GM18867 (cell line): ENCODE measurements at regions not wholly inside any gene's neighbourhood (a gene's known extent, or its start where the extent isn't known, plus 50 kb on each side); places are given as distances from the start of the nearest gene placed in this dataset.
"Not testable (repeated sequence)": the region's sequence is repeated elsewhere in the genome, so short reads cannot be mapped to it uniquely, and the experiment has no call there.

ENCODE experiments used
- ATAC-seq: cut with Tn5 transposase; IDR thresholded peaks from one replicate; pipeline ENCODE4 v1.9.1; 2021; ENCODE audit warnings: mild to moderate bottlenecking, moderate library complexity; ENCODE audit not compliant: unreplicated experiment

DNA sequence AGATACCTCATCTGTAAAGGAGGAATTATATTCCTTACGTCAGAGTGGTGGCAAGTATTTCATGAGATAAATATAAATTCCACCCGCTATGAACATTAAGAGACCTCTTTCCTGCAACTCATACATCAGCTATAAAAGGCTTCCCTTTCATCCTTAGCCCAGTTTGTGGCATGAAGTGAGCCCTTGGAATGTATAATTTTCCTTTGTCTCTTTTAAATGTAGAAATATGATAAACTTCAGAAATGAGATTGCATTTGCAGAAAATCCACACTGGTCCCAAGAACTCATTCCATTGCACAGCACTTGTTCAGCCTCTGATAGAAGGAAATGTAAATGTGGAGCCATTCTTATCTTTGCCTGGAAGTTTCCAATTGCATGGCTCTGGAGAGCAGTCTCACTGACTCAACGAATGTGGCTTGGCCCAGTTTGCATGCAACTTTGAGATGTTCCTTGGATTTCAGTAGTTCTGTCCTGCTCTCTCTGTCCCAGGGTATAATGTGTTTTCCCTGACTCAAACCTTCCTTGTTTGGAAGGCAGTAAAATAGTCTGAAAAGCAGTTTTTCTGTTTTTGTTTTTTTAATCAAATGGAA, 746.4 kb downstream of the CDH11 start:
- no peak for ATAC-seq

DNA sequence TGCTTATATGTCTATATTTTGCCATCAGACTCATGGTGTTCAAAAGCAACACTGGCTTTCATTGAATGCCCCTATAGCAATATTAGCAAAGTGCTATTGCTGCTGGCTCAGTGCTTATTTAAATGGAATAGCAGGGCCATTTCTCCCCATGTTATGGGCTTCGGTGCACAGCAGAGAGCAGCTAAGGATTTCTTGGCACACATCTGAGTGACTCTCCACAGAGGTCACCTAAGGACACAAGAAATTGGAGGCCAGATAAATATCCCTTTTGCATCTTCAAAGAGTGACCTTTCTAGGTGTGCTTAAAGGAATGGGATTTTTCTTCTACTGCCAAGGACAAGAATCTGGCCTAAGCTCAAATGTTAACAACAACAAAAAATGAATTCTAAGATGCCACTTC, 751.8 kb downstream of the CDH11 start:
- no peak for ATAC-seq

DNA sequence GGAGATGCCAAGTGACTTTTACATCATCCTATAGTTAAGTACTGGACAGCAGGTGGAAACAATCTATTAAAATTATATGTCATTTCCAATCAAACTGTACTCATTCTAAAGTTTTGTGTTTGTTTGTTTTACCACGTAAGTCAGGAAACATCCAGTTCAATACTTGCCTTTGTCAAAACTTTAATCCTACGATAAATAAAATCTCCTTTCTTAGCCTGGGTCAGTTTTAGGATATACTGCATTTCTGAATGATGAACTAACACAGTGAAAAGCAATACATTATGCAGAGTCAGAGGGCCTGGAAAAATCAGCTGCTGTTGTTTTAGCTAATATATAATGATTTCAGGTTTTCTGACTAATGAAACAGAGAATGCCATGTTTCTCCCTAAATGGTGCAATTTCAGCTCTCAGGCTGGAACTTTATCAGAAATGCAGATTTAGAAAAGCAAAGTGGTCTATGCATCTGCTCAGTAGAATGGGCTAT, 756.4 kb downstream of the CDH11 start:
- ATAC-seq: no peak

DNA sequence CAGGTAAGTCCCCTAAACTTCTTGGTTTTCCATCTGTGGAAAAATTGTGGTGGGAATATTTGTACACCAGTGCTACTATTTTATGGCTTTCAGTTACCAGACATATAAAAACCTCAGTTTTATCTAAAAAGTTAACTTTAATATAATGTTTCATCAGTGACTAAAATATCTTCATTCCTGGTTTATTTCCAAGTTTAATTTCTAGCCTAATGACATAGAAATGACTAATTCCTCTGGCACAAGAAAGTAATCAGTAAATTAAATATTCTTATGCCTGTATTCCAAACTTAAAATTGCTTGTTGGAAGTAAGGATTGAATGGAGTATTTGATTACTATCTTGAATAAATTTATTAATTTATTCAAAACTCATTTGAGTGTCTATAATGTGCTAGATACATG, 757.0 kb downstream of the CDH11 start:
- ATAC-seq: no peak

DNA sequence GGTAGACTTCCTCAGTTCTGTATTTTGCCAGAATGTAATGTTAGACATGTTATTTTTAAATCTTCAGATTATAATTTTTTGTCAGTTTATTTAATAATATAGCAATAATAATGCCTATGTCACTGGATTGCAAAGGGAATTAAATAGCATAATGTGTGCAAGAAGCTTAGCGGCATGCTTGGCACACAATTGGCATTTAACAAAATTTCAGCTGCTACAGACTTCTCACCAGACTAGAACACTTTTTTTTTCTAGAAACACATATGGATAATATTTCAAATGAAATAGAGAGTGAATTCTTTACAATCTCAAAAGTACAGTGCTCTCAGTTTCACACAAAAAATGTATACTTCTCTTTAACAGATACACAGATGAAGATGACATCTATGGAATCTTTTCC, 757.4 kb downstream of the CDH11 start:
- ATAC-seq: no peak

DNA sequence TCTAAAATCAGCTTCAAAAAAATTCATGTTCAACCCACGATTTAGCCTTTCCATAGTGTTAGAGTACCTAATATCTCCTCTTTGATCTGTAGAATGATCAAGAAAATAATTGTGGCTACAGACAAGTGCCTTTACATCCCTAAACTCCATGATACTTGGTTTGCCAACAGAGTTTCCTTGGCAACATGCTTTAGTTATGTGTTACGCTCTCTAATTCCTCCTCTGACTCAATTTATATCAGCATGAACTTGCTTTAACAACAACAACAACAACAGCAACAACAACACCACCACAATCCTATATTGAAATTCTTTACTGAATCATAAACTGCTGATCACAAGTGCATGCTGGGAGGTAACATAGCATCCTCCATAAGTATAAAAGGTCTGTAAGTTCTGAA, 757.8 kb downstream of the CDH11 start:
- no peak for ATAC-seq

DNA sequence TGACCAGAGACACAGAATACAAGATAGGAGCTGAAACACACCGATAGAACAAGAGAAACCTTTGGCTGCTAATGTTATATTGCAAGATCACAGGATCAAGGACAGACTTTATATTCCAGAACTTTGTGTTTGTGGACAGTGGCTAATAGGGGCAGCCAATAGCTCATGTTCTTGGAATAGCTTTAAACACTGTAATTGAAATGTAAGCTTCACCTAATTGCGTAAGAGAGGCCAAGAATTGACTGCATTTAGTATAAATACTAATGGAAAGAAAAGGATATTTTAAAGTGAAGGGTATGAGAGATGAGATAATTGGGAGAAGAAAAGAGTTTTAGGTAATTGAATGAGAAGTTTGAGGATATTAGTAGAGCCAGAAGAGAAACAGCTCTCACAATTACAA, 758.8 kb downstream of the CDH11 start:
- ATAC-seq: no peak

DNA sequence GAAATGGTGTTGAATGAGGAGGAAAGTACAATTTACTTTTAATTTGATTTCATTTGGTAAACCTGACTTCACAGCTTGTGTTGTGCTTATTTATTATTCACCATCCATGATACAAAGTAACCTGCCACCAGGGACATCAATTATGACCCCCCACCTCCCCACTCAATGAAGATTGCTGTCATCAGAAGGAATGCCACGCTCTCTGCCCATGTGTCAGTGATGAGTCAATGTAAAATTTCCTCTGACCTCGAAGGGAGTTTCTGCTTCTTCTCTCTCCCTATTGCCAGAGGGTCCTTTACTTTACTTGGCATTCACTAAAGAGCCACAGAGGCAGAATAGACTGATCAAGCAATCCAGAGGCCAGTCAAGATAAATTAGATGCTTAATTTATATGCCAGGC, 759.7 kb downstream of the CDH11 start:
- ATAC-seq: no peak

DNA sequence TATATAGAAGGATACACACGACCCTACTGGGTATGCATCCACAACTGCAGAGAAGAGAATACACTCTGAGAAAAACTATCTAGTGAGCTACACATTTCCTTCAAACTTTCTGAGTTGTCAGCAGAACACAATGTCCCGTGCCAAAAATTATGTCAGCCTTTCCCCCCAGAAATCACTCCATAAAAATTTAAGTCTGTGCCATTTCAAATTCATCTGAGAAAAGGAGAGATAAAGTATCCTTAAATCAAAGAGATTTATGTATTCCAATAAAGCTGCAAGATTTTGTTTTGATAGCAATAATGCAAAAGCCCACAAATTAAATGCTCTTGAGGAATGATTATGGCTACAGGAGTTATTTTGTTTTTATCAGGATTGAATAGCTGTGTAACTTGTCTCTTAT, 760.1 kb downstream of the CDH11 start:
- ATAC-seq: no peak

DNA sequence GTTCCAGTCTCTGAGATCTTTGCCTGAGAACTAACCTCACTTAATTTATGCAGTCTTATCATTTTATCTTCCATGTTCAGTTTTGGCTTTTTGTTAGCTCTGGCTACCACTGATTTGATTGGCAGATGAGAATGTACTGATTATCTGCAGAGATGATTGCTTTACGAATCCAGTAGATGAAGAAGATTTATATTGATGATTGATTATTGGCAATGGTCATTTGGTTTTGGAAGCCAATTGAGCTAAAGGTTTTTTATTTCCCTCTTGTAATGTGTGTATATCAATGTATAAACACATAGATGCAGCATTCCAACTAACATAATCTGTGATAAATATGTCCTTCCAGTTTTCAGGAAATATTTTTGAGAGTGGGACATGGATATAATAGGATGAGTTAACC, 763.6 kb downstream of the CDH11 start:
- no peak for ATAC-seq

DNA sequence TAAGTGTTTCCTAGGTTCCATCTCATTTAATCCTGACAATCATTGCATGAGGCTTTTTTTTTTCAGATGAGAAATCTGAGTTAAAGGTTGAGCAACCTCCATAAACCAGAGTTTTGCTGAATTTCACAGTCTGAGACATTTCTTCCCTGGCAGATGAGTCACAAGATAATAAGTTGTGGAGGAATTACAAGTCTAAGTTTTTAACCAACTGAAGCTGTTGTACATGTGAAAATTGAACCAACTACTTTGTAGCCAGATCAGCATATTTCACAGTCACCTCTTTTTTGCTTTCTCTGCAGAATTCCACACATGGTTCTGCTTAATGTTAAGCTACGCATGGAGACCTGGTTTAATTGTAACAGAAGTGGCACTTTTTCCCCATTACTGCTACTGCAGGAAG, 765.6 kb downstream of the CDH11 start:
- ATAC-seq: no peak

DNA sequence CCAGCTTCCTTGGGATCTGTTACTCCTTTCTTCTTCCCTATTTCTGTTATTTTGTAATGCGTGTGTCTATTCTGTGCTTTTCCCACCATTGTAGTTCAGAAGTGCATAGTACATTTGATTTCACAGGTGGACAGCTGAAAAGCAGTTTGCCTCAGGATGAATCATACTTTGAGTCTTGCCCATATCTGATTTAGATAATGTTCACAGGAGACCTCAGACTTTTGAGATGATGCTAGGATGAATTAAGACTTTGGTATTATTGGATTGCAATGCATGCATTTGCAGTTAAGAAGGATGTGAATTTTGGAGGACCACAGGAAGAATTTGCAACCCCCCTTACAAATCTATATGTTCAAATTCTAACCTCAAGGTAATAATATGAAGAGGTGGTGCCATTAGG, 769.6 kb downstream of the CDH11 start:
- ATAC-seq: no peak

DNA sequence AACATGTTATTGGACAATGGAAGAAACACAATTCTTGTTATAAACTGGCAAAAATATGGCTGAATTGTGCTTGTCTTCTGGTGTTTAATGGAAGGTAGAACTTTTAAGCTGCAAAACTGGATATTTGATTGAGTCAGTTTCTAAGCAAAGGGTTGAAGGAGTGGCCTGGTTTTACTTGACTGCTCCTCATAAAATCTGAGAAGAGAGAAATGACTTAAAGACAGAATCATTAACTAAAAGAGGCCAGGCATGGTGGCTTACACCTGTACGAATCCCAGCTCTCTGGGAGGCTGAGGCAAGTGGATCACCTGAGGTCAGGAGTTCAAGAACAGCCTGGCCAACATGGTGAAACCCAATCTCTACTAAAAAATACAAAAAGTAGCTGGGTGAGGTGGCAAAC, 770.7 kb downstream of the CDH11 start:
- no peak for ATAC-seq

DNA sequence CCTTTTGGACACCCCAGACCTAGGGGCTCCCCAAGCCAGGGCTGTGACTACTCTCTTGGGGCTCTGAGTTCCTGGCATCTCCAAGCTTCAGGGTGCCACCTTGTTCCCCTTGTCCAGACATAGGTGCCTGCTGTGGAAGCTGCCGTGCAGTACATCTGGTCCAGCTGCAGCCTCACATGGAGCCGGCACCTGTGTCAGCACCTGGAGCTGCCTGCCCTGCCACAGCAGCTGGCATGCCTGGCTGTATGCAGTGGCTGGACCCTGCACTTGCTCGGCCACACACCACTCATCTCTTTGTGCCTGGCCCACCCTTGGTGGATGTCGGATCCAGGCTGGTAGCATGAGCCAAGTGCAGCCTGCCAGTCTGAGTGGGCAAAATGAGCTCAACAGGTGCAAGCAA, 775.8 kb downstream of the CDH11 start:
- no peak for ATAC-seq

DNA sequence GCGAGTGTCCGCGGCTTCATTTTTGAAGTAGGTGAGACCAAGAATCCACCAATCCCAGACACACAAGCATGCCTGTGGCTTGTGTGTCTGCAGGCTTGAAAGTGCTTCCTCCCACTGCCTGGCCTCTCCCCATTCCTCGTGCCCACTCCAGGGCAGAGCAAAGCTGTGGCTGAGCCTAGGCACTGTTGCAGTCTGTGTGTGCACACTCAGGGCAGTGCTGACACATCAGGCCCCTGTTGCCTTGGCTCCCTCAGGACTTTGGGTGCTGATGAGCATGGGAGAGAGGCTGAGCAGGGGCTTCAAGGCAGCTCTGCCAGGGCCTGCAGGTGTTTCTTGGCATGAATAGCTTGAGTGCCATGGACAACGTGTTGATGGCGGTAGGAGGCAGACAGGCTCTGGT, 776.7 kb downstream of the CDH11 start:
- no peak for ATAC-seq

DNA sequence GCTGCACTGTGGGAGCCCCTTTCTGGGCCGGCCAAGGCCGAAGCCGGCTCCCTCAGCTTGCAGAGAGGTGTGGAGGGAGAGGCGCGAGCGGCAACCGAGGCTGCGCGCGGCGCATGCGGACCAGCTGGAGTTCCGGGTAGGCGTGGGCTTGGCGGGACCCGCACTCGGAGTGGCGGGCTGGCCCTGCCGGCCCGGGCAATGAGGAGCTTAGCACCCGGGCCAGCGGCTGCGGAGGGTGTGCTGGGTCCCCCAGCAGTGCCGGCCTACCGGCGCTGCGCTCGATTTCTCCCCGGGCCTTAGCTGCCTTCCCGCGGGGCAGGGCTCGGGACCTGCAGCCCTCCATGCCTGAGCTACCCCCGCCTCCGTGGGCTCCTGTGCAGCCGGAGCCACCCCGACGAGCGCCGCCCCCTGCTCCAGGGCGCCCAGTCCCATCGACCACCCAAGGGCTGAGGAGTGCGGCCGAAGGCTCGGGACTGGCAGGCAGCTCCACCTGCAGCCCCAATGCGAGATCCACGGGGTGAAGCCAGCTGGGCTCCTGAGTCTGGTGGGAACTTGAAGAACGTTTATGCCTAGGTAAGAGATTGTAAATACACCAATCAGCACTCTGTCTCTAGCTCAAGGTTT, 777.9 kb downstream of the CDH11 start:
- not testable (repeated sequence) for ATAC-seq

DNA sequence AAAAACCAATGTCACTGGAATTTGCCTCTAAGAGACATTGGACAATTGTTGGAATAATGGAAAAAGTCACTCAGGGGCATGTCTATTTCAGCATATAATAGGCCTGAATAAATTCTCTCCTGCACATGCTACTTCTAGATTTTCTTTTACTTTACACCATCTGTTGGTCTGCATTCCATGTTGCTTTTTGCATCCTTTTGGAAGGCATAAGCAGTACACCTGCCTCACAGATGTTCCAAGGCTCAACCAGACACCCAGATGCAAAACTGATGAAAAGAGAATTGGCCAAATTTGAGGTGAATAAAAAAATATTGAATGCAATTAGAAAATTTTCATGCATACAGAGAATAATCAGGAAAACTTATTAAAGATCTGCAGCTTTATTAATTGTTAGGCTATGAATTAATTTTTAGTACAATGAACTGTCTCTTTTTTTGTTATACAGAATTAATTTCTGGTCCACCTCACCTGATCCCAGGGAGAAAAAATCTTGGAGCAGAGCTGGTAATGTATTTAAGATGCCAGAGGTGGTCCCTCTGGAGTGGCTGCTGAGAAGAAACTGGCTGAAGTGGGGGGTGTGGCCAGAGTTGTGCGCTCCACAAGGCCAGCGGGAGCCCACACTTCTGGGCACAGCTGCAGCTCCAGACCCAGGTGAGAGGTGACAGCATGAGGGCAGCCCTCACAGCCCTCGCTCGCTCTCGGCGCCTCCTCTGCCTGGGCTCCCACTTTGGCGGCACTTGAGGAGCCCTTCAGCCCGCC, 778.6 kb downstream of the CDH11 start:
- no peak for ATAC-seq

DNA sequence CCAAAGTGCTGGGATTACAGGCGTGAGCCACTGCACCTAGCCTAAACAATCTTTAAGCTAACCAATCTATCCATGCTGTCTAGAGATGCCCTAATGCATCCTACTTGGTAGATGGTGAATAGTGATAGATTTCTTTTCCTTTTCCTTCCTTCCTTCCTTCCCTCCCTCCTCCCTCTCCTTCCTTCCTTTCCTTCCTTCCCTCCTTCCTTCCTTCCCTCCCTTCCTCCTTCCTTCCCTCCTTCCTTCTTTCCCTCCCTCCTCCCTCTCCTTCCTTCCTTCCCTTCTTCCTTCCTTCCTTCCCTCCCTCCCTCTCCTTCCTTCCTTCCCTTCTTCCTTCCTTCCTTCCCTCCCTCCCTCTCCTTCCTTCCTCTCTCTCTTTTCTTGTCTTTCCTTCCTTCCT, 780.5 kb downstream of the CDH11 start:
- ATAC-seq: not testable (repeated sequence)

DNA sequence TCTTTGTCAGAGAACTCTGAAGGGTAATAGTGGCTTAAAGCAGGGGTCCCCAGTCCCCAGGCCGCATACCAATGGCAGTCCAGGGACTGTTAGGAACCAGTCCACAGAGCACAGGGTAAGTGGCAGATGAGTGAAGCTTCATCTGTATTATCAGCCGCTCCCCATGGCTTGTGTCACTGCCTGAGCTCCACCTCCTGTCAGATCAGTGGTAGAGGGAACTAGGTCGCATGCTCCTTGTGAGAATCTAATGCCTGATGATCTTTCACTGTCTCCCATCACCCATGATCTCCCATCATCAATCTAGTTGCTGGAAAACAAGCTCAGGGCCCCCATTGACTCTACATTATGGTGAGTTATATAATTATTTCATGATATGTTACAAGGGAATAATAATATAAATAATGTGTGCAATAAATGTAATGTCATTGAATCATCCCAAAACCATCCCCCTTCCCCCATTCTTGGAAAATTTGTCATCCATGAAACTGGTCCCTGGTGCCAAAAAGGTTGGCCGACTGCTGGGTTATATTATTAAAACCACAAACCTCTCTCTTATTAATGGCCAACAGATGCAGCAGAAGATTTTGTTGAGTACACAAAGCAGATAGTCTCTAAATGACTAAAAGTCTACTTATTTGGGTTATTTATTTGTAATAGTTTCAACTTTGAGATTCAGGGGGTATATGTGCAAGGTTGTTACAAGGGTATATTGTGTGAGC, 782.7 kb downstream of the CDH11 start:
- no peak for ATAC-seq

DNA sequence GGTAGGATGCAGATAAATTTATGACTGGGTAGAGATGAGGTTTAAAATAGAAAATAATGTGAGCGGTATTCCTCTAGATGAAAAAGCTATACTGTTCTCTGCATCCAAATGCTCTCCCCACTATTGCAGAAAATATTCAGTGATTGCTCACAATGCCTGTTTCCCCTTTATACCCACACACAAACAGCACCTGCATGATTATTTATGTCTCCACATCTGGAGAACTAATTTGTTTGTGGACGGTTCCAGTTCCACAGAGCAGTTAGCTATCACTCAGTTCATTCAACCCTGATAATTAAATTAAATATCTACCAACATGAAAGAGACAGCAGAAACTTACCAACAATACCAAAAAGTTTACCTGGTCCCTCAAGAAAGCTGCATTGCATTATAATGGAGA, 800.0 kb downstream of the CDH11 start:
- no peak for ATAC-seq

DNA sequence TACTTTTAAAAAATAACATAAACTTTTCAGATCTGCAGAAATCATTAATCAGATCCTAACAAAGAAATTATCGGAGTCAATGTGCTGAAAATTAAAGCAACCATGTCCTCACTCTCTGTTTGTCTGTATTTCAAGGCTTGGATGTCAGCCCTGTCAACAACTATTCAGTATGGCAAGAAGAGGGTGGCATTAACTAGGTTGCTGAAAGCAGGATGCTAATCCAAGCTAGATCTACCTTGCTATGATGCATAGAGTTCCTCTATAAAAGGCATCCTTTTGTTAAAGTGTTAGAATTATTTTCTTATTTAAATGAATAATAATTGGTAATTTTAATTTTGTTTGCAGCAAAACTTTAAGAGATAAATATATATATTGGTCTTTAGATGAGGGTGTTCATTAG, 800.8 kb downstream of the CDH11 start:
- ATAC-seq: no peak

DNA sequence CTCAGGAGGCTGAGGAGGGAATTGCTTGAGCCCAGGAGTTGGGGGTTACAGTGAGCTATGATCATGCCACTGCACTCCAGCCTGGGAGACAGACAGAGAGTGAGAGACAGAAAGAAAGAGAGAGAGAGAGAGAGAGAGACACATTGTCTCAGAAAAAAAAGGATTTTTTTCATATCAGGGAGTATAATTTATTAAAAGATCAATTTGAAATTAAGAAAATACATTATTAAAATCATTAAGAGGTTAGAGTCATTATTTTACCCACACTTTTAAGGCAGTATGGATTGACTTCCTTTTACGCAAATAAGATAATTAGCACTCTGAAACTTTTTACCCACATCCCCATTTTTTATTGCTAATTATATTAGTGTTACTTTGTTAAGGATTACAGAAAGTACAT, 804.3 kb downstream of the CDH11 start:
- ATAC-seq: no peak
